MM.1S (cell line): ENCODE measurements at regions not wholly inside any gene's neighbourhood (a gene's known extent, or its start where the extent isn't known, plus 50 kb on each side); places are given as distances from the start of the nearest gene placed in this dataset.
"Not testable (repeated sequence)": the region's sequence is repeated elsewhere in the genome, so short reads cannot be mapped to it uniquely, and the experiment has no call there.

Experiments
- DNase-seq: peaks from one replicate; pipeline ENCODE4 v3.0.0-alpha.2; 2015
- H2AFZ ChIP-seq: fragments of 300-600 bp; sonication (generic); 2 replicates; pipeline ENCODE4 v1.6.0; 2016; ENCODE audit warnings: antibody characterized with exemption, low read length
- H3F3A ChIP-seq: fragments of 300-600 bp; sonication (generic); 2 replicates; pipeline ENCODE4 v1.6.1; 2016; ENCODE audit warnings: mild to moderate bottlenecking, antibody characterized with exemption, low read length, moderate library complexity, mixed read lengths; ENCODE audit not compliant: insufficient read depth
- H3K27ac ChIP-seq: fragments of 300-600 bp; sonication (generic); 2 replicates; pipeline ENCODE4 v1.5.1; 2016; ENCODE audit warnings: mild to moderate bottlenecking, low read length
- H3K27me3 ChIP-seq: fragments of 300-600 bp; sonication (generic); replicated peaks from 2 replicates; pipeline ENCODE4 v1.6.0; 2016; ENCODE audit warnings: low read length; ENCODE audit not compliant: insufficient read depth
- H3K36me3 ChIP-seq: fragments of 300-600 bp; sonication (generic); replicated peaks from 2 replicates; pipeline ENCODE4 v1.6.1; 2016; ENCODE audit warnings: mild to moderate bottlenecking, low read length, mixed read lengths; ENCODE audit not compliant: insufficient read depth
- H3K4me1 ChIP-seq: fragments of 300-600 bp; sonication (generic); 2 replicates; pipeline ENCODE4 v1.6.1; 2016; ENCODE audit warnings: low read length, mixed read lengths
- H3K4me2 ChIP-seq: fragments of 300-600 bp; sonication (generic); 2 replicates; pipeline ENCODE4 v1.6.0; 2016; ENCODE audit warnings: low read depth, low read length
- H3K4me3 ChIP-seq: fragments of 300-600 bp; sonication (generic); 2 replicates; pipeline ENCODE4 v1.5.1; 2016; ENCODE audit warnings: low read length, mixed read lengths
- H3K79me2 ChIP-seq: fragments of 300-600 bp; sonication (generic); 2 replicates; pipeline ENCODE4 v1.6.1; 2016; ENCODE audit warnings: mixed run types, low read length, mixed read lengths
- H3K9ac ChIP-seq: fragments of 300-600 bp; sonication (generic); 2 replicates; pipeline ENCODE4 v1.6.1; 2016; ENCODE audit warnings: low read length, mixed read lengths
- H3K9me2 ChIP-seq: fragments of 300-600 bp; sonication (generic); replicated peaks from 2 replicates; pipeline ENCODE4 v1.6.1; 2016; ENCODE audit warnings: mild to moderate bottlenecking, low read length, mixed read lengths; ENCODE audit not compliant: insufficient read depth
- H3K9me3 ChIP-seq: fragments of 300-600 bp; sonication (generic); replicated peaks from 2 replicates; pipeline ENCODE4 v1.6.1; 2016; ENCODE audit warnings: mild to moderate bottlenecking, low read length, mixed read lengths; ENCODE audit not compliant: insufficient read depth
- H4K20me1 ChIP-seq: fragments of 300-600 bp; sonication (generic); 2 replicates; pipeline ENCODE4 v1.6.1; 2016; ENCODE audit warnings: mild to moderate bottlenecking, low read length, moderate library complexity, mixed read lengths; ENCODE audit not compliant: insufficient read depth
- EZH2 ChIP-seq: fragments of 300-600 bp; sonication (generic); optimal IDR thresholded peaks from 2 replicates; pipeline ENCODE3; 2017; ENCODE audit warnings: low read depth, mild to moderate bottlenecking, antibody characterized with exemption, low read length, mixed read lengths
- EZH2phosphoT487 ChIP-seq: fragments of 300-600 bp; sonication (generic); IDR thresholded peaks from 2 replicates; pipeline ENCODE4 v1.6.1; 2018; ENCODE audit warnings: antibody characterized with exemption, low read length
- TF ChIP-seq, protein P1 (sequence below): fragments of 300-600 bp; sonication (generic); IDR thresholded peaks from 2 replicates; pipeline ENCODE4 v1.5.1; 2016; ENCODE audit warnings: antibody characterized with exemption, low read length, mixed read lengths

DNA sequence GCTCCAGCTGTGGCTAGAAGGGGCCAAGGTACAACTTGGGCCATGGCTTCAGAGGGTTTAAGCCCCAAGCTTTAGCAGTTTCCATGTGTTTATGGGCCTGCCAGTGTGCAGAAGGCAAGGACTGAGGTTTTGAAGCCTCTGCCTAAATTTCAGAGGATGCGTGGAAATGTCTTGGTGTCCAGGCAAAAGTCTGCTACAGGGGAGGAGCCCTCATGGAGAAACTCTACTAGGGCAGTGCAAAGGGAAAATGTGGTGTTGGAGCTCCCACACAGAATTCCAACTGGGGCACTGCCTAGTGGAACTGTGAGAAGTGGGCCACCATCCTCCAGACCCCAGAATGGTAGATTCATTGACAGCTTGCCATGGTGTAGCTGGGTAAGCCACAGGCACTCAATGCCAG is 527.2 kb upstream of the RORB start:
- TF ChIP-seq, protein P1, sequence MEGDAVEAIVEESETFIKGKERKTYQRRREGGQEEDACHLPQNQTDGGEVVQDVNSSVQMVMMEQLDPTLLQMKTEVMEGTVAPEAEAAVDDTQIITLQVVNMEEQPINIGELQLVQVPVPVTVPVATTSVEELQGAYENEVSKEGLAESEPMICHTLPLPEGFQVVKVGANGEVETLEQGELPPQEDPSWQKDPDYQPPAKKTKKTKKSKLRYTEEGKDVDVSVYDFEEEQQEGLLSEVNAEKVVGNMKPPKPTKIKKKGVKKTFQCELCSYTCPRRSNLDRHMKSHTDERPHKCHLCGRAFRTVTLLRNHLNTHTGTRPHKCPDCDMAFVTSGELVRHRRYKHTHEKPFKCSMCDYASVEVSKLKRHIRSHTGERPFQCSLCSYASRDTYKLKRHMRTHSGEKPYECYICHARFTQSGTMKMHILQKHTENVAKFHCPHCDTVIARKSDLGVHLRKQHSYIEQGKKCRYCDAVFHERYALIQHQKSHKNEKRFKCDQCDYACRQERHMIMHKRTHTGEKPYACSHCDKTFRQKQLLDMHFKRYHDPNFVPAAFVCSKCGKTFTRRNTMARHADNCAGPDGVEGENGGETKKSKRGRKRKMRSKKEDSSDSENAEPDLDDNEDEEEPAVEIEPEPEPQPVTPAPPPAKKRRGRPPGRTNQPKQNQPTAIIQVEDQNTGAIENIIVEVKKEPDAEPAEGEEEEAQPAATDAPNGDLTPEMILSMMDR, result no peak
- no peak for TF ChIP-seq EZH2
- TF ChIP-seq EZH2phosphoT487, result no peak
- Histone ChIP-seq H3K9ac (no peak overlapping the region), H3K4me2 (no peak overlapping the region), H3K9me3 (no peaks in the 10 kb centered on the region; the same call in 1 of the 2 replicates), H3K27ac (no peak overlapping the region), H4K20me1 (no peaks in the 10 kb centered on the region), H3K4me3 (no peak overlapping the region), H3K79me2 (no peaks in the 10 kb centered on the region), H3K9me2 (no peaks in the 10 kb centered on the region), H3K4me1 (no peaks in the 10 kb centered on the region), H2AFZ (no peak overlapping the region), H3K36me3 (no peaks in the 10 kb centered on the region), H3K27me3 (no peaks in the 10 kb centered on the region), H3F3A (no peaks in the 10 kb centered on the region)
- DNase-seq, result no peak

DNA sequence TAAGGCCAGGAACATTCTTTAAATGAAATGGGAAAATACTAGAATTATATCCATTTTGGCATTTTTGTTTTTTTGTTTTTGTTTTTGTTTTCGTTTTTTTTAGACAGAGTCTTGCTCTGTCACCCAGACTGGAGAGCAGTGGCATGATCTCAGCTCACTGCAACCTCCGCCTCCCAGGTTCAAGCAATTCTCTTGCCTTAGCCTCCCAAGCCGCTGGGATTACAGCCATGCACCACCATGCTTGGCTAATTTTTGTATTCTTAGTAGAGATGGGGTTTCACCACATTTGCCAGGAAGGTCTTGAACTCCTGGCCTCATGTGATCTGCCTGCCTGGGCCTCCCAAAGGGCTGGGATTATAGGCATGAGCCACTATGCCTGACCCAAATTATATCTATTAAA is 520.7 kb upstream of the RORB start:
- H3K4me1 ChIP-seq, H3K27me3 ChIP-seq, H3K79me2 ChIP-seq, H3K9me2 ChIP-seq, H4K20me1 ChIP-seq, H2AFZ ChIP-seq, H3K4me2 ChIP-seq, H3K9me3 ChIP-seq, H3K27ac ChIP-seq, DNase-seq, H3K36me3 ChIP-seq, H3K4me3 ChIP-seq, H3K9ac ChIP-seq, H3F3A ChIP-seq: not testable (repeated sequence)

DNA sequence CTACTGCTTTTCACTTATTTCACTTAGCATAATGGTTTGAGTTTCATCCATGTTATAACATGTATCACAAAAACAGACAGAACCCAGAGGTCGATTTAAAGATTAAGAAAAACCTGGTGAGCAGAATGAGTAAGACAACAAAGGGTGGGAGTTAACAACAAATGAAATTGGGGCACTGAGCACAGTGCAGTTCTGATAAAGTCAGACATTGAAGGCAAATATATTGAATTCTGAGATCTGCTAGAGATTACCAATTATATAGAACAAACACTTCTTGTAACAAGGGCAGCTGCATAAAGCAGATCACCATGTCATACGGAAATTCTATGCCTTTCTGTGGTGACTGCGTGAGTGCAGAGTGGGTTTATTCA is 517.3 kb upstream of the RORB start:
- no peak overlapping the region for H3K4me2 ChIP-seq
- no peaks in the 10 kb centered on the region for H4K20me1 ChIP-seq
- H3K27ac ChIP-seq, result no peak overlapping the region
- no peaks in the 10 kb centered on the region for H3K4me1 ChIP-seq
- H3K9ac ChIP-seq, result no peak overlapping the region
- H3F3A ChIP-seq, result no peaks in the 10 kb centered on the region
- no peaks in the 10 kb centered on the region for H3K79me2 ChIP-seq
- H3K27me3 ChIP-seq, result no peaks in the 10 kb centered on the region
- no peaks in the 10 kb centered on the region for H3K9me2 ChIP-seq
- TF ChIP-seq EZH2phosphoT487 (no peak), EZH2 (no peak)
- TF ChIP-seq, protein P1, result no peak
- no peaks in the 10 kb centered on the region for H3K36me3 ChIP-seq
- no peak overlapping the region for H2AFZ ChIP-seq
- no peak for DNase-seq
- H3K4me3 ChIP-seq, result no peak overlapping the region
- no peaks in the 10 kb centered on the region for H3K9me3 ChIP-seq

DNA sequence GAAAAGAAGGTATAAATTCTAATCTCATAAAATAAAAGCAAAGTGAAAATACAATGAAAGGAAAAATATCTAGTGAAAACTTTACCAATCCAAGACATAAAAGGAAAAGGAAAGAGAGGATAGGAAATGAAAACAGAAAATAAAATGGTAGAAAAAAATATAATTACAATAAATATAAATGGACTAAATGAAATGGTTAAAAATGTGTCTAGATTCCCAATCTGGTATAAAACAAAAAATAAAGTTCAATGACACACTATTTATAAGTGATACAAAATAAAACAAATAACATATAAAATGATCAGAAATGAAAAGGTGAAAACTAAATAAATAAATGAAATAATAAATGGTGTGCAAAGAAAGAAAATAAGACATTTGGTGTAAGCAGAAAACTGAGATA is 516.4 kb upstream of the RORB start:
- no peak overlapping the region for H3K9ac ChIP-seq
- DNase-seq, result no peak
- H3K79me2 ChIP-seq, result no peaks in the 10 kb centered on the region

More for the DNA sequence above, 516.4 kb upstream of the RORB start:
- Histone ChIP-seq H3K36me3 (no peaks in the 10 kb centered on the region), H3K4me3 (no peak overlapping the region), H3K4me2 (no peak overlapping the region), H3K9me2 (no peaks in the 10 kb centered on the region), H2AFZ (no peak overlapping the region), H3K27me3 (no peaks in the 10 kb centered on the region), H3K27ac (no peak overlapping the region), H3K9me3 (no peaks in the 10 kb centered on the region), H3K4me1 (no peaks in the 10 kb centered on the region), H3F3A (no peaks in the 10 kb centered on the region), H4K20me1 (no peaks in the 10 kb centered on the region)
- TF ChIP-seq EZH2phosphoT487 (no peak), EZH2 (no peak)
- TF ChIP-seq, protein P1, result no peak
